Esophagus squamous epithelium (tissue), 5 donors: ENCODE measurements at regions not wholly inside any gene's neighbourhood (a gene's known extent, or its start where the extent isn't known, plus 50 kb on each side); places are given as distances from the start of the nearest gene placed in this dataset.

ENCODE experiments used
- DNase-seq: peaks from one replicate; lab custom pipeline; 2025; lab: John Stamatoyannopoulos, UW
- H3K27ac ChIP-seq, 4 donors: fragments of 200-600 bp; sonication (generic); one replicate each; pipeline ENCODE4 v1.5.1; 2016 to 2019; ENCODE audit warnings: mild to moderate bottlenecking in 1 of 4
- H3K27me3 ChIP-seq, 4 donors: fragments of 200-600 bp; sonication (generic); 1 replicate in 3 of 4; 2 replicates in 1 of 4; pipeline versions ENCODE4 v1.5.1 to v1.6.0; 2017 to 2021; ENCODE audit warnings: antibody characterized with exemption in 1 of 4
- H3K36me3 ChIP-seq, 3 donors: fragments of 200-600 bp; sonication (generic); one replicate each; pipeline ENCODE4 v1.5.1; 2016 to 2019
- H3K4me1 ChIP-seq, 3 donors: fragments of 200-600 bp; sonication (generic); one replicate each; pipeline ENCODE4 v1.5.1; 2017 to 2019
- H3K4me3 ChIP-seq, 4 donors: fragments of 200-600 bp; sonication (generic); 1 replicate in 3 of 4; 2 replicates in 1 of 4; pipeline ENCODE4 v1.5.1; 2016 to 2019; ENCODE audit warnings: mild to moderate bottlenecking in 2 of 4, moderate library complexity in 1 of 4
- H3K9me3 ChIP-seq, 3 donors: fragments of 200-600 bp; sonication (generic); one replicate each; pipeline ENCODE4 v1.5.1; 2016 to 2019
- POLR2A ChIP-seq, 4 donors: fragments of 450-650 bp; IDR thresholded peaks; one replicate each; pipeline ENCODE4 v1.6.1; 2017; ENCODE audit warnings: antibody characterized with exemption in 4 of 4, mild to moderate bottlenecking in 4 of 4, moderate library complexity in 3 of 4
- whole genome bisulfite sequencing, 2 donors: methylation state at CpG; one replicate each; pipeline ENCODE4 v1.1.5; 2018; 5-methylcytosine and 5-hydroxymethylcytosine counted together
- intact Hi-C: fragments of 100-400 bp; cut with DNase I; formaldehyde crosslinking; loops from one replicate; pipeline ENCODE4 v1.15.0; 2022
- TF ChIP-seq, protein P1 (sequence below), 6 experiments: fragments of 450-650 bp in 4 of 6; fragments of 200-600 bp in 2 of 6; sonication (generic) in 2 of 6; IDR thresholded peaks; one replicate each; pipeline ENCODE4 v1.5.1; 2016 to 2019; ENCODE audit warnings: antibody characterized with exemption in 6 of 6, mild to moderate bottlenecking in 4 of 6, moderate library complexity in 4 of 6
- donor health status: DM: yes; HTN: yes; CAD: no.

DNA sequence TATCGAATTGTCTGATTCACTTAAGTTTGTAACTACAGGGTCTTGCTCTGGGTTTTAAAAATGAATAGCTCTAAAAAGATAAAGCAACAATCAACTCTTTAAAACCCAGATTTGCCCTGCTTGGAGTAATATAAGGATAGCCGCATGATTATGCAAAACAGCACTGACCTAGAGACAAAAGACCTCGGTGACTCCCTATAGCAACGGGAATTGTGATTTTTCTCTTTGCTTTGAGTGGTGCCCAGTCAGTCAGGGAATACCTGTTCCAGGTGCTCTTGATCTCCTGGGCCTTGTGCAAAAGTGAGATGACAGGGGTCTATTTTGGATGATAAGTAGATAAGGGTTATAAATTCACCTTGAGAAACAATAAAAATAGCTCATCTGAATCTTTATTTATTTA is 336.3 kb upstream of the NOX3 start:
- WGBS, 2 donors = 82 to 91% methylated on average over 4 of the region's 4 CpGs
- intact Hi-C loops = no loop called here
- H3K9me3 ChIP-seq = no peaks in the 10 kb centered on the region

DNA sequence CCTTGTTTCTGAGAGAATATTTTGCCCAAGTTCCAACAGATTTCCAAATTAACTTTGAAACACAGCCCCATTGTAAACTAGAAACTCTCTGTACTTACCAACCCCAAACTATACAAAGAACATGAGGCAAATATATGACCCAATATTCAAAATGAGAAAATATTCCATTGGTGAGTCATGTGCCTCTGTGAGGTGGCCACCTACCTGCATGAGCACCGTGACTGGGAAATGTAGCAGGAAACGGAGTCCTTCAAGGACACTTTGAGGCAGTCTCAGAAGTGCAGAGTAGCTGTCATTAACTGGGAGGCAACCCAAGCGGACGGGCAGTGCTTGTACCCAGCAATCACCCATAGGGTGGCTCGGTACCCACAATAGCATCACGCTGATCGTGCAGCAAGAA is 335.5 kb upstream of the NOX3 start:
- H3K27me3 ChIP-seq = no peaks in the 10 kb centered on the region
- TF ChIP-seq, protein P1, sequence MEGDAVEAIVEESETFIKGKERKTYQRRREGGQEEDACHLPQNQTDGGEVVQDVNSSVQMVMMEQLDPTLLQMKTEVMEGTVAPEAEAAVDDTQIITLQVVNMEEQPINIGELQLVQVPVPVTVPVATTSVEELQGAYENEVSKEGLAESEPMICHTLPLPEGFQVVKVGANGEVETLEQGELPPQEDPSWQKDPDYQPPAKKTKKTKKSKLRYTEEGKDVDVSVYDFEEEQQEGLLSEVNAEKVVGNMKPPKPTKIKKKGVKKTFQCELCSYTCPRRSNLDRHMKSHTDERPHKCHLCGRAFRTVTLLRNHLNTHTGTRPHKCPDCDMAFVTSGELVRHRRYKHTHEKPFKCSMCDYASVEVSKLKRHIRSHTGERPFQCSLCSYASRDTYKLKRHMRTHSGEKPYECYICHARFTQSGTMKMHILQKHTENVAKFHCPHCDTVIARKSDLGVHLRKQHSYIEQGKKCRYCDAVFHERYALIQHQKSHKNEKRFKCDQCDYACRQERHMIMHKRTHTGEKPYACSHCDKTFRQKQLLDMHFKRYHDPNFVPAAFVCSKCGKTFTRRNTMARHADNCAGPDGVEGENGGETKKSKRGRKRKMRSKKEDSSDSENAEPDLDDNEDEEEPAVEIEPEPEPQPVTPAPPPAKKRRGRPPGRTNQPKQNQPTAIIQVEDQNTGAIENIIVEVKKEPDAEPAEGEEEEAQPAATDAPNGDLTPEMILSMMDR (IDR thresholded peaks at IDR 0.05) = no peak
- TF ChIP-seq POLR2A (IDR thresholded peaks at IDR 0.05) = no peak
- DNase-seq = no peak

More for the DNA sequence above, 336.3 kb upstream of the NOX3 start:
- Histone ChIP-seq H3K27ac (no peak overlapping the region), H3K27me3 (no peaks in the 10 kb centered on the region), H3K4me1 (no peaks in the 10 kb centered on the region), H3K4me3 (no peak overlapping the region), H3K36me3 (no peaks in the 10 kb centered on the region)
- no peak for TF ChIP-seq POLR2A (IDR thresholded peaks at IDR 0.05)
- TF ChIP-seq, protein P1 (IDR thresholded peaks at IDR 0.05) = no peak
- no peak for DNase-seq

DNA sequence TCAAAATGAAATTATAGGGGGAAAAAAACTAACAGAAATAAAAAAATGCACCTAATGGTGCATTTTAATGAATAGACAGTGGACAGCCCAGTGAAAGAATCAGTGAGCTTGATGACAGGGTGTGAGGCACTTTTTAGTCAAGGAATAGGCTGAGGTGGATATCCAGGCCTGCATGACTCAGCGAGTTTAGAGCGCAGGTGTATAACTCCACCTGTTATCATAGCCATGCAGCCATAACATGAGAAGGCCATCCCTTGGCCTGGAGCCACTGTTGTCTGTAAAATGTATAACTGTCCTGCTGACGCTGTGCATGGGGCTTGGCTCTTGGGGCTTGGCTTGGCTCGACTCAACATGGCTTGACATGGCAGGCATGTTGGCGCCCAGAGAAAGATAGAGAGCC is 331.5 kb upstream of the NOX3 start:
- intact Hi-C loops = no loop called here
- no peaks in the 10 kb centered on the region for H3K9me3 ChIP-seq
- no peak for DNase-seq
- no peak overlapping the region for H3K4me3 ChIP-seq
- WGBS, 2 donors = 86 to 88% methylated on average over 4 to 5 of the region's 5 CpGs
- no peak for TF ChIP-seq POLR2A (IDR thresholded peaks at IDR 0.05)
- TF ChIP-seq, protein P1 (IDR thresholded peaks at IDR 0.05) = no peak
- peaks cover 0 to 13% (median 3%) of the 10 kb centered on the region in 3 donors for H3K4me1 ChIP-seq
- no peaks in the 10 kb centered on the region for H3K27me3 ChIP-seq
- no peaks in the 10 kb centered on the region for H3K36me3 ChIP-seq
- peak overlapping the region in 1 of 4 donors; percentile 69 for H3K27ac ChIP-seq

More for the DNA sequence above, 335.5 kb upstream of the NOX3 start:
- no peak overlapping the region for H3K27ac ChIP-seq
- 77 to 88% methylated on average over 7 of the region's 7 CpGs for WGBS, 2 donors
- H3K36me3 ChIP-seq = no peaks in the 10 kb centered on the region
- no peak overlapping the region for H3K4me3 ChIP-seq
- H3K9me3 ChIP-seq = no peaks in the 10 kb centered on the region
- intact Hi-C loops = no loop called here
- peaks cover 0 to 3% (median 0%) of the 10 kb centered on the region in 3 donors for H3K4me1 ChIP-seq

DNA sequence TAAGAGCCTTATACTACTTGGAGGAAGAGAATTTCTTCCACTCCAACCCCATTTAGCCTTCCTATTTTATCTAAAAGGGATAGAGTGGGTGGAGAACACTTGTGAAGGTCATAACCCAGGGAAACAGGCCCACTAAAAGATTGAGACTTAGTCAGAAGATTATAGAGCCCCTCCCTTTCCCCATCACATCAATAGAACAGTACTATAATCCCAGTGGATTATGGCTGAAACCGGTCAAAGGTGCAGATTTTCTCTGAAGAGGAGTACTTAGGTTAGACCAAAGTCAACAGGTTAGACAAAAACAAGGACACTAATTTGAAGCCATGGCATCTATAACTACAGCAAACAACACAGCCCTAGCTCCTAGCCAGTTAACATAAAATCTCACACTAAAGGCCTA is 330.9 kb upstream of the NOX3 start:
- DNase-seq = no peak
- no peaks in the 10 kb centered on the region for H3K36me3 ChIP-seq
- TF ChIP-seq, protein P1 (IDR thresholded peaks at IDR 0.05) = no peak
- no peak for TF ChIP-seq POLR2A (IDR thresholded peaks at IDR 0.05)
- no peaks in the 10 kb centered on the region for H3K9me3 ChIP-seq
- peak overlapping the region in 2 of 4 donors; percentile 20 to 69 for H3K27ac ChIP-seq
- no peaks in the 10 kb centered on the region for H3K27me3 ChIP-seq
- H3K4me3 ChIP-seq = no peak overlapping the region
- intact Hi-C loops = no loop called here
- peaks cover 0 to 19% (median 7%) of the 10 kb centered on the region in 3 donors for H3K4me1 ChIP-seq
- 67 to 75% methylated on average over 1 of the region's 1 CpG for WGBS, 2 donors

DNA sequence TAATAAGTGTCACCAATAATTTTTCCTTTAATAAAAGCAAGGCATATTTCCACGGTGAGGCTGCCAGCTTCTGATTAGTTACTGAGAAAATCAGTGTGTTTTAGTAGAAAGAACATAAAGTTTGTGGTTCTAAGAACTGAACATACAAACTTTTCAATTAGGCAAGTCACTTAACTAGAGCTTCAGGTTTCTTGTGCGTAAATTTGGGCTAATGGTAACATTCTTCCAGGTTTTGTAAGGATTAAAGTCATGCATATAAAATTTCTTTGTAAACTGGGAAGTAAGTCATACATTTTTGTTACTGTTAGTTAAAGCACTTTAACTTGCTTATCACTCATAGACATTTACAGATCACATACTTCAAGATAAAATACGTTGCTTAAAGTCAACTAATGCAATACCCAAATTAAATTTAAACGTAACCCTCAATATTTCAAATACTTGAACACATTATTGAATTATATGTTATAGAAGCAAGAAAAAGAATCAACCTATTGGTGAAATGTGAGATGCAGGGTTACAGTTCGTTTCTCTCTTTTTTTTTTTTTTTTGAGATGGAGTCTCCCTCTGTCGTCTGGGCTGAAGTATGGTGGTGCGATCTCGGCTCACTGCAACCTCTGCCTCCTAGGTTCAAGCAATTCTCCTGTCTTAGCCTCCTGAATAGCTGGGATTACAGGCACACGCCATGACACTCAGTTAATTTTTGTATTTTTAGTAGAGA is 327.3 kb upstream of the NOX3 start:
- WGBS, 2 donors = 73 to 74% methylated on average over 9 of the region's 9 CpGs
- no peak for TF ChIP-seq POLR2A (IDR thresholded peaks at IDR 0.05)
- TF ChIP-seq, protein P1 (IDR thresholded peaks at IDR 0.05) = no peak
- no peaks in the 10 kb centered on the region for H3K9me3 ChIP-seq
- H3K4me1 ChIP-seq = peaks cover 0 to 22% (median 7%) of the 10 kb centered on the region in 3 donors
- no peak overlapping the region for H3K4me3 ChIP-seq
- no peak for DNase-seq
- H3K27me3 ChIP-seq = no peaks in the 10 kb centered on the region
- H3K27ac ChIP-seq = peak overlapping the region in 2 of 4 donors; percentile 44 to 63
- intact Hi-C loops = no loop called here
- H3K36me3 ChIP-seq = no peaks in the 10 kb centered on the region
